ENCODE measurements at regions not wholly inside any gene's neighbourhood (a gene's known extent, or its start where the extent isn't known, plus 50 kb on each side); places are given as distances from the start of the nearest gene placed in this dataset.

- no peak for TF ChIP-seq CHD2 (IDR thresholded peaks at IDR 0.05; ENCODE audit: low read length)
These were observed 111.9 kb downstream of the EFNB2 start (continued) for GRCh38 chr13:106423530-106423929.

GRCh38 chr13:106418556-106418955, 116.9 kb downstream of the EFNB2 start:
- Histone ChIP-seq H3K79me1 (ENCODE audit: low read depth, low read length) (no peaks in the 10 kb centered on the region), H3K4me3 (ENCODE audit: extremely low read depth in 1 of 4, insufficient read depth in 2 of 4, low read depth in 3 of 4, low read length in 4 of 4) (no peak overlapping the region), H3K23me2 (ENCODE audit: low read depth, low read length) (no peaks in the 10 kb centered on the region), H4K5ac (ENCODE audit: insufficient read length, low read depth, low read length) (no peak overlapping the region), H2BK12ac (ENCODE audit: low read depth, low read length) (no peak overlapping the region), H2BK5ac (ENCODE audit: low read depth, low read length) (no peak overlapping the region), H3K56ac (replicated peaks; ENCODE audit: insufficient read length, low read depth, low read length) (no peak overlapping the region), H4K20me1 (replicated peaks in 1 of 2; ENCODE audit: control insufficient read depth in 1 of 2, insufficient read depth in 2 of 2, low read length in 2 of 2) (no peaks in the 10 kb centered on the region), H2AFZ (ENCODE audit: low read length) (no peak overlapping the region), H2BK120ac (replicated peaks; ENCODE audit: low read depth, low read length) (no peak overlapping the region), H4K91ac (replicated peaks; ENCODE audit: insufficient read length, low read length) (no peak overlapping the region), H4K8ac (ENCODE audit: extremely low read depth, insufficient read depth, low read length) (no peak overlapping the region), H3K27me3 (replicated peaks in 1 of 4; ENCODE audit: control insufficient read depth in 3 of 4, extremely low read depth in 1 of 4, insufficient read depth in 3 of 4, low read length in 3 of 4) (no peaks in the 10 kb centered on the region), H3K27ac (ENCODE audit: low read depth, low read length) (no peak overlapping the region), H3K79me2 (ENCODE audit: control insufficient read depth in 1 of 2, insufficient read depth in 2 of 2, low read length in 2 of 2) (no peaks in the 10 kb centered on the region), H3K4me1 (replicated peaks in 1 of 4; ENCODE audit: control insufficient read depth in 3 of 4, insufficient read depth in 4 of 4, low read length in 3 of 4) (peaks cover 0 to 12% (median 2%) of the 10 kb centered on the region in 4 experiments; a peak in 5 of 7 replicates), H3K18ac (ENCODE audit: extremely low read depth, low read length) (no peak overlapping the region), H3K9ac (replicated peaks in 1 of 4; ENCODE audit: extremely low read depth in 1 of 4, low read depth in 3 of 4, low read length in 3 of 4) (no peak overlapping the region), H2BK15ac (ENCODE audit: low read length) (no peak overlapping the region), H3K23ac (ENCODE audit: insufficient read length) (no peak overlapping the region), H3K4ac (replicated peaks; ENCODE audit: insufficient read length, low read depth, low read length) (no peak overlapping the region), H3K4me2 (ENCODE audit: insufficient read depth in 1 of 2, low read depth in 2 of 2, low read length in 2 of 2) (no peak overlapping the region), H3K14ac (ENCODE audit: insufficient read length) (no peak overlapping the region), H3K9me3 (ENCODE audit: insufficient read depth in 2 of 2, low read depth in 1 of 2, low read length in 1 of 2) (no peaks in the 10 kb centered on the region), H2AK5ac (ENCODE audit: low read depth, low read length) (no peak overlapping the region), H3K36me3 (ENCODE audit: control insufficient read depth in 2 of 4, insufficient read depth in 4 of 4, low read length in 3 of 4) (no peaks in the 10 kb centered on the region), H2BK20ac (ENCODE audit: low read length) (no peak overlapping the region)
- no peak for TF ChIP-seq GTF2F1 (IDR thresholded peaks at IDR 0.05; ENCODE audit: borderline replicate concordance, low read depth, low read length)
- TF ChIP-seq SRF (IDR thresholded peaks at IDR 0.05; ENCODE audit: low read depth, low read length) = no peak
- TF ChIP-seq KDM5A (IDR thresholded peaks at IDR 0.05; ENCODE audit: low read length) = no peak
- no peak for TF ChIP-seq CEBPB (IDR thresholded peaks at IDR 0.05; ENCODE audit: low read depth, low read length)
- TF ChIP-seq TEAD4 (IDR thresholded peaks at IDR 0.05; ENCODE audit: low read depth, low read length) = no peak
- TF ChIP-seq BACH1 (IDR thresholded peaks at IDR 0.05; ENCODE audit: low read length) = no peak
- TF ChIP-seq CTCF (IDR thresholded peaks at IDR 0.05; ENCODE audit: control extremely low read depth in 1 of 3, insufficient read depth in 1 of 3, low read depth in 1 of 3, low read length in 3 of 3) = no peak
- TF ChIP-seq NRF1 (IDR thresholded peaks at IDR 0.05; ENCODE audit: low read depth, low read length) = no peak
- TF ChIP-seq HDAC6 (IDR thresholded peaks at IDR 0.05; ENCODE audit: low read depth, low read length) = no peak
- FAIRE-seq (no peak), DNase-seq (ENCODE audit: low read depth in 1 of 2, low spot score in 2 of 2) (no peak)
- ChIA-PET CTCF (ENCODE audit: partially characterized antibody) (interaction anchor here (1.3 kb wide), 1 partner anchor 21 kb away, joined by 3 read pairs; no protein-coding TSS in a partner anchor), POLR2A (ENCODE audit: partially characterized antibody) (no interaction called here)
- WGBS, 2 experiments (ENCODE audit: extremely low coverage in 1 of 2, insufficient coverage in 1 of 2, insufficient read length in 1 of 2, insufficient replicate concordance in 2 of 2, low coverage in 1 of 2, low lambda C conversion rate in 2 of 2, missing lambda C conversion rate in 1 of 2) = 80% methylated on average over 4 of the region's 4 CpGs; no CpG with 5 or more reads in 1 of the 2 experiments
